GM19238 (cell line): ENCODE measurements at regions not wholly inside any gene's neighbourhood (a gene's known extent, or its start where the extent isn't known, plus 50 kb on each side); places are given as distances from the start of the nearest gene placed in this dataset.

Experiments
- DNase-seq: peaks from one replicate; pipeline ENCODE4 v3.0.0; 2011; ENCODE audit warnings: low spot score; ENCODE audit not compliant: insufficient read length

- no peak for DNase-seq
Observed at GRCh38 chr10:4212111-4212630, 427.2 kb upstream of the KLF6 start.

GRCh38 chr10:4208499-4208898 is 423.5 kb upstream of the KLF6 start:
- DNase-seq: no peak

- DNase-seq: no peak
Observed at GRCh38 chr10:4205113-4205512, 420.1 kb upstream of the KLF6 start.

GRCh38 chr10:4202938-4203337 is 417.9 kb upstream of the KLF6 start:
- no peak for DNase-seq

GRCh38 chr10:4201866-4202825 is 417.1 kb upstream of the KLF6 start:
- DNase-seq: no peak

- DNase-seq: no peak
Observed at GRCh38 chr10:4199196-4199595, 414.2 kb upstream of the KLF6 start.

GRCh38 chr10:4198216-4198615 is 413.2 kb upstream of the KLF6 start:
- no peak for DNase-seq

- no peak for DNase-seq
Observed at GRCh38 chr10:4197676-4198075, 412.7 kb upstream of the KLF6 start.

GRCh38 chr10:4196771-4197390 is 411.9 kb upstream of the KLF6 start:
- no peak for DNase-seq

GRCh38 chr10:4196183-4196582 is 411.2 kb upstream of the KLF6 start:
- DNase-seq: no peak

- DNase-seq: no peak
Observed at GRCh38 chr10:4195213-4195612, 410.2 kb upstream of the KLF6 start.

GRCh38 chr10:4194231-4194630 is 409.2 kb upstream of the KLF6 start:
- no peak for DNase-seq

GRCh38 chr10:4191894-4192293 is 406.9 kb upstream of the KLF6 start:
- DNase-seq: no peak

GRCh38 chr10:4191354-4191753 is 406.3 kb upstream of the KLF6 start:
- no peak for DNase-seq

GRCh38 chr10:4190876-4191275 is 405.9 kb upstream of the KLF6 start:
- no peak for DNase-seq

- DNase-seq: no peak
Observed at GRCh38 chr10:4189281-4189680, 404.3 kb upstream of the KLF6 start.

- DNase-seq: no peak
Observed at GRCh38 chr10:4188406-4188805, 403.4 kb upstream of the KLF6 start.

GRCh38 chr10:4186849-4187540 is 402.0 kb upstream of the KLF6 start:
- no peak for DNase-seq

GRCh38 chr10:4183761-4184261 is 398.8 kb upstream of the KLF6 start:
- DNase-seq: no peak

- no peak for DNase-seq
Observed at GRCh38 chr10:4181621-4182049, 396.6 kb upstream of the KLF6 start.

GRCh38 chr10:4181081-4181480 is 396.1 kb upstream of the KLF6 start:
- DNase-seq: no peak

- no peak for DNase-seq
Observed at GRCh38 chr10:4177791-4178190, 392.8 kb upstream of the KLF6 start.
